ENCODE measurements at regions not wholly inside any gene's neighbourhood (a gene's known extent, or its start where the extent isn't known, plus 50 kb on each side); places are given as distances from the start of the nearest gene placed in this dataset.
"Not testable (repeated sequence)": the region's sequence is repeated elsewhere in the genome, so short reads cannot be mapped to it uniquely, and the experiment has no call there.

- not testable (repeated sequence) for DNase-seq
Observed at GRCh38 chr22:48497743-48498520, 1329.7 kb downstream of the BRD1 start.

DNA sequence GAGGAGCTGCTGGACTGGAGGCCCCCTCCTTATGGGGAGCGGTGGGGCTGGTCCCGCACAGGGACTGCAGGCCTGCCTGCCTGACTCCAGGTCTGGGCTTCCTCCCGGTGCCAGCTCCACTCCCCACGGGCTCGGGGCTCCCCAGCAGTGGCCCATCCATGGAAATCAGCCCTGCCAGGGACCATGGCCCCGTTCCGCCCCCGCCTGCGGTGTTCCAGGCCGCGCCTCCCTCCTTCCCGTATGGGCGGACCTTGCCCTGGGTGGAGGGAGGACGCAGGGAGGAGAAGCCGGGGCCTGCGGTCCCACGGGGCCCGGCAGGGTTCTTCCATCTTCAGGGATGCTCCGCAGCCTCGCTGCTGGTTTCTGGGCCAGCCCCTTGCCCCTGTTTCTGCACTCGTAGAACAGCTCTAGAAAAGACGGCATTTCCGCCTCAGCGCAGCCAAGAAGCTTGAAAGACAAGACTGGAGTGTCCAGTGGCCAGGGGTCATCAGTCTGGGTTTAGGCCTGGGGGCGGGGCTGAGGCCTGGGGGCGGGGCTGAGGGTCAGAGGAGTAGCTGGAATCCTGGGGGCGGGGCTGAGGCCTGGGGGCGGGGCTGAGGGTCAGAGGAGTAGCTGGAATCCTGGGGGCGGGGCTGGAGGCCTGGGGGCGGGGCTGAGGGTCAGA, 1330.6 kb downstream of the BRD1 start:
- no peak for DNase-seq

- no peak for DNase-seq
Observed at GRCh38 chr22:48496226-48496845, 1331.3 kb downstream of the BRD1 start.

DNA sequence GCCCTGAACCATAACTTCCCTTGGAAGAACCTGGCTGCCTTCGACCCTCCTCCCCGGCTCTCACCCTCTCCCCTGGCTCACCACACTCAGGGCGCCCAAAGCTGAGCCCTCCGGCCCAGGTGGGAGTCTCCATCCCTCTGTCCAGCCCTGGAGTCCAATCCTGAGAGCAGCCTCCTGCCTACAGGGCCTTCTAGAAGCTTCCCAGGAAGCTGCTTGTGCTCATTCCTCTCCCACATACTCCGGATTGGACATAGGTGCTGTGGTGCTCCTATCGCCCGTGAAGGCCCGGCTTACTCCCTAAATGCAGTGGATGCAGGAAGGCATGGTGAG, 1332.0 kb downstream of the BRD1 start:
- DNase-seq, result no peak

- DNase-seq, result no peak
Observed at GRCh38 chr22:48494968-48495750, 1332.5 kb downstream of the BRD1 start.

GRCh38 chr22:48494256-48494967, 1333.3 kb downstream of the BRD1 start:
- no peak for DNase-seq

DNA sequence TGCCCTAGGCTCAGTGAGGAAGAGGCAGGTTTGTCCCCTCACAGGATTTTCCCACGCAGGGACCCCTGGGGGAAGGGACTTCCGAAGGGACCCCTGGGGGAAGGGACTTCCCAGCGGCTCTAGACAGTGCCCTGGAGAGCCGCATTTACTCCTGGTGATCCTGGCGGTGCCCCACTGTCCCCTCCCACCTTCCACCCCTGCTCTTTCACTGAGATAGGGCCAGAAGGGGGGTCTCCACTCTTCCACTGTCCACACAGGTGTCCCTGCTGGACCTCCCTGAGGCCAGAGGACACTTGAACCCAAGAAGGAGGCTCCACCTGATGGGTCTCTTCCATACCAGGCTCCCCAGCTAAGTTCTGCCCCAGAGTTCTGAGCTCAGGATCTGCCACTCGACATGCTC, 1333.9 kb downstream of the BRD1 start:
- DNase-seq, result no peak

GRCh38 chr22:48492366-48493320, 1335.0 kb downstream of the BRD1 start:
- DNase-seq, result peak in 1 of 2 experiments; percentile 7

DNA sequence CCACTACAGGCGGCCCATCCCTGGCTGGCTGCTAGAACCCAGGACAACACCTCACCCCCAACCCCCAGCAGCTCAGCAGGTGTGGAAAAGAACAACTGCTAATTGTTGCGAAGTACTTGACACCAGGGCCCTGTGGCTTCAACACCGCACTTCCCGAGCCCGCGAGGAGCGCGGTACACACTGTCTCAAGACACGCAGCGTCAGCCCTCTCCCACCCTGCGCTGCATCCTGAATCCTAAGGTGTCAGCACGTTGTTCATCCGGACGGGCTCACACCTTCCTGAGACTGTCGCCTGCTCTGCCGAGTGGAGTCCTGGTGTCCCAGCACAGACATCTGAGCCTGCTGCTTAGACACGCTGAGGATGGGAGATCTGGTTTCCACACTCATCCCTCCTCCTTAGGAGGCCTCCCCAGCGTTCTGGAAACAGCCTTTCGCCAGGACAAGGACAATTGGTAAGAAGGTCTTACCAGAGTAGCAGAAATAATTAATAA, 1336.2 kb downstream of the BRD1 start:
- no peak for DNase-seq

GRCh38 chr22:48490500-48491411, 1336.9 kb downstream of the BRD1 start:
- DNase-seq, result no peak

GRCh38 chr22:48489551-48490499, 1337.8 kb downstream of the BRD1 start:
- DNase-seq, result no peak

GRCh38 chr22:48488611-48489511, 1338.8 kb downstream of the BRD1 start:
- no peak for DNase-seq

DNA sequence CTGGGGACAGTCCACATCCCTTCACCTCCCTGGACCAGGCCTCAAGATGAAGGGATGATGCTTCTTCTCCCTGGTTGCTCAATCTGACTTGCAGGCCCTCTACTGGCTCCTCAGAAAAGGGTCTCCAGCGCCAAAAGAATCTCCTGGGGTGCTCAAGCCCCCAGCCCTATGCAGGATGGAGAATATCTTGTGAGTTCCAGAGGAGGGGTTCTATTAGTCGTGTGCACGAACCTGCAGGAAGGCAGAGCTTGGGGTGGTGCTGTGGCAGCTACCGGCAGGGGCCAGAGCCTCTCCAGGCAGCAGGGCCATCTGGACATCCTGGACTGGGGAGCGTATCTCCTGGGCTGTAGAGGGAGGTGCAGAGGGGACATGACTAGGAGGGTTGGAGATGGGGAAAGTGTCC, 1339.5 kb downstream of the BRD1 start:
- no peak for DNase-seq

GRCh38 chr22:48486558-48486957, 1341.1 kb downstream of the BRD1 start:
- no peak for DNase-seq

DNA sequence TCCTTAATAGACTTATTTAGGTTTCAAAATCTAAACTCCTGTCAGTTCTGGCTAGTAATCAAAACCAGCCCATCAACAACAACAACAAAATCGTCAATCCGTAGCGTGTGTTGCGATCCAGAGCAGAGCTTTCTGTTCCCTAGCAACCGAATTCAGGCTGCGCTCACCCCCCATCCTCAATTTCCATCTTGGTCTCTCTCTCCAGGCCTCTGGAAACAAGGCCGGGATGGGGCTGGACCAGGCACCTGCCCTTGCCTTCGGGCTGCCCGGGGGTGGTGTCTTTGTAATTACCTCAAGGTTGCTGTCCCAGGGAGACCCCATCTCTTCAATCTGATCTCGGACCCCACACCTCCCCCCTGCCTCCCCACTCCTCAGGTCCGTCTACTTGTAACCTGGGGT, 1341.5 kb downstream of the BRD1 start:
- DNase-seq, result no peak

- DNase-seq, result no peak
Observed at GRCh38 chr22:48485149-48486133, 1342.2 kb downstream of the BRD1 start.

Measured in NCI-H187 (cell line).